ENCODE measurements at regions not wholly inside any gene's neighbourhood (a gene's known extent, or its start where the extent isn't known, plus 50 kb on each side); places are given as distances from the start of the nearest gene placed in this dataset.

DNA sequence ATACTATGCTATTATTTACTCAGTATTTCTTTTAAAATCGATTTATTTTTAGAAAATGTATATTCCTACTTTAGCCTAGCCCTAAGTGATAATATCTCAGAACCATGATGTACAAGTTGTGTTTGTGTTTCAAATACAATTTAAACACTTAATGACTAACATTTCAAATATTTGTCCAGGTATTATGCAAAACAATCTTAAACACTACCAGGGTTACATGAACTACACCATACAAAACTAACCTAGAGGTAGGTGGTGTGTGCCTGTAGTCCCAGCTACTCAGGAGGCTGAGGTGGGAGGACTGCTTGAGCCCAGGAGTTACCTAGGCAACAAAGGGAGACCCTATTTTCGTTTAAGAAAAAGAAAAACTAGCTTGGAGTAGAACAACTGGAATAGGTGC is 83.0 kb upstream of the TMEM33 start:
- no peak for DNase-seq
- ChIA-PET POLR2A (no interaction called here), CTCF (no interaction called here)
- Mint-ChIP-seq H3K9me3 (no peaks in the 10 kb centered on the region), H3K36me3 (no peaks in the 10 kb centered on the region), H3K27ac (no peak overlapping the region), H3K27me3 (peaks cover 10% of the 10 kb centered on the region), H3K4me1 (ENCODE audit: low read depth) (no peaks in the 10 kb centered on the region), H3K4me3 (no peak overlapping the region)
- intact Hi-C loops (cut with micrococcal nuclease): no loop called here

DNA sequence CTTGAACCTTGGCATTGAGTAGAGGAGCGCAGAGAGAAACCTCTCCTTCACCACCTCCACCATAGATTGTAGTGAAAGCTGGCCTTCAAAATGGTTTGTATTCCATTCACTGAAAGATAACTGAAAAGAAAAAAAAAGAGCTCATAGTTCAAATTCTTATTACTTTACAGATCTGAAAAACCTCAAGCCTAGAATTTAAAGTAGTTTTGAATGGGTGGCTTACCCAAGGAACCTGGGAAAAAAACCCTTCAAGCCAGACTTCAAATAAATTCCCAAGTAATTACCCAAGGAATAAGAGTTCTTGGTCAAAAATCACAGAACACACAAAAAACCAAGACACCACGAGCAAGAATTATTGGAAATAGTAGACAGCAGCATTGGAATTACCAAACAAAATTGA is 83.6 kb upstream of the TMEM33 start:
- CTCF ChIA-PET: no interaction called here
- intact Hi-C loops (cut with micrococcal nuclease): no loop called here

DNA sequence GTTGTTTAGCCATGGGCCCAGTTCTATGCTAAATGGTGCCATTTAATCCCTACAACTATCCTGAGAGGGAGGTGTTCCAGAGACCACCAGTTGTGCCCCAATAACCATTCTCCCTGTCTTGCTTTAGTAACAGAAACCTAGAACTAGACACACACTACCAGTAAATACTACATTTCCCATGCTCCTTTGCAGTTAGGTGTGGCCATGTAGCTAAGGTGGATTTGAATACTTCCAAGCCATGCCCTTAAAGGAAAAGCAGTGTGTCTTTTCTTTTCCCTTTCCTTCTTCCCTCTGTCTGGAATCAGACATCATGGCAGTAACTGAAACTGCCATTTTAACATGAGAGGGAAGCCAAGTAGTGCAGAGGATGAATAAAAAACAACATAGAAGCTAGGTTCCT is 90.9 kb upstream of the TMEM33 start:
- H3K4me1 Mint-ChIP-seq (ENCODE audit: low read depth): peaks cover 5% of the 10 kb centered on the region
- ChIA-PET POLR2A (no interaction called here), CTCF (no interaction called here)
- H3K4me3 Mint-ChIP-seq: no peak overlapping the region
- H3K36me3 Mint-ChIP-seq: no peaks in the 10 kb centered on the region
- H3K27me3 Mint-ChIP-seq: peaks cover 10% of the 10 kb centered on the region
- no peak overlapping the region for H3K27ac Mint-ChIP-seq
- peaks cover 5% of the 10 kb centered on the region for H3K9me3 Mint-ChIP-seq
- no peak for DNase-seq
- intact Hi-C loops (cut with micrococcal nuclease): no loop called here

More for the DNA sequence above, 83.6 kb upstream of the TMEM33 start:
- Mint-ChIP-seq H3K4me1 (ENCODE audit: low read depth) (no peaks in the 10 kb centered on the region), H3K27me3 (peaks cover 7% of the 10 kb centered on the region), H3K27ac (no peak overlapping the region), H3K4me3 (no peak overlapping the region), H3K9me3 (no peaks in the 10 kb centered on the region), H3K36me3 (no peaks in the 10 kb centered on the region)
- DNase-seq: no peak
- POLR2A ChIA-PET: no interaction called here

DNA sequence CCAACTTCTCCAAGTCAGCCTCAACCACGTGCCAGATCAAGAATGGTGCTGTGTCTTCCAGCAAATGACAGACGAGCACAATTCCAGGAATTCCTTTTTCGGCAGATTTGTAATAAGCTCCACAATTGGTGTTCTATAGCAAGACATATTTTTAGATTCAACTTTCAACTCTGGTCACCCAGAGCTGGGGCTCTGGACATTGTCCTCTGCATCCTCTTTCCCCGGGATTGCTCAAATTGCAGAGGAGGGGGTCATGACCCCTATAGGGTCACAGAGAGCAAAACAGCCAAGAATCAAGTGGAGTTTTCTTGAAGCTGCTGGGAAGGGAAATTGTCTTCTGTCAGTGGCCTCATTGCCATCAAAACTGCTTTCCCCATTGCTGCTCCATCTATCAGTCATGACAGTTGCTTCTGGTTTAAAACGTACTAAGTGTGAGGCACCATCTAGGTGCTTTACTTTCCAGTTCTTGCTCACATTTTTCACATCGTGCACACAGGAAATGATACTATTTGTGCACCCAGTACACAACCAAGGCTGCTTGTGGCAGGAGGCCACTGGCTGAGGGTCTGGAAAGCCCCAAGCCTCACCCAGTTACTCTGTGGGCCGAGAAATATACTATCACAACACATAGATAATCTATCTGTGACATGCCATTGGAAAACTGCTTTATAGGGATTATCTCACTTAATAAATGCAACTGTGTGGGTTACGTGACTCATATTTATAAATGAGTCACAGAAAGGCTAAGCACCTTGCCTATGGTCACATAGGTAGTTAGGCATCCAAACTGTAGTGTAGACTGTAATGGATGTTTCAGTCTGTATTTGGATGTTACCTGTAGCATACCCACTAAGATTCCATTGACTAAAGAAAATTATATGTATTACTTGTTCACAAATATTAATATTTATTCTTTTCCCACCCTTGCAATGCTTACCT is 91.7 kb upstream of the PHOX2B start:
- Mint-ChIP-seq H3K4me1 (ENCODE audit: low read depth) (peaks cover 5% of the 10 kb centered on the region), H3K27me3 (peaks cover 12% of the 10 kb centered on the region), H3K36me3 (no peaks in the 10 kb centered on the region), H3K4me3 (no peak overlapping the region), H3K9me3 (peaks cover 5% of the 10 kb centered on the region), H3K27ac (no peak overlapping the region)
- POLR2A ChIA-PET: no interaction called here
- DNase-seq: peak; percentile 29
- CTCF ChIA-PET: no interaction called here
- intact Hi-C loops (cut with micrococcal nuclease): no loop called here

DNA sequence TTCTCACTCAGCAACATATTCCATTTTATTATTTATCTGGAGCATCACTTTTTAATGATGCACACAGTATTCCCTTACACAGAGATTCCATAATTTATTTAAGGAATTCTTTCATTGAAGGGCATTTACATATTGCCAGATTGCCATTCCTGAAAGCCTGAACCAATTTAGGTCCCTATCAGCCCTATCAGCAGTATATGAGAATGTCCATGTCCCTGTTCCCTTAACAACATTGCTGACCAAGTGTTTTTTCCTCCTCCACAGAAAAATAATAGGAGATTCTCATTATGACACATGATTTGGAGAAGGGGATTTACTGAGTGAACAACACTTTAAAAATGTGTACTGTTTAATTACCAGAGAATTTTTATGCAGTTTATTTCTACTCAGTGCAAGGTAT is 90.1 kb upstream of the PHOX2B start:
- Mint-ChIP-seq H3K27me3 (peaks cover 8% of the 10 kb centered on the region), H3K4me3 (no peak overlapping the region), H3K36me3 (no peaks in the 10 kb centered on the region), H3K4me1 (ENCODE audit: low read depth) (peaks cover 5% of the 10 kb centered on the region), H3K9me3 (peaks cover under 1% of the 10 kb centered on the region), H3K27ac (no peak overlapping the region)
- ChIA-PET CTCF (no interaction called here), POLR2A (no interaction called here)
- no peak for DNase-seq
- intact Hi-C loops (cut with micrococcal nuclease): no loop called here

DNA sequence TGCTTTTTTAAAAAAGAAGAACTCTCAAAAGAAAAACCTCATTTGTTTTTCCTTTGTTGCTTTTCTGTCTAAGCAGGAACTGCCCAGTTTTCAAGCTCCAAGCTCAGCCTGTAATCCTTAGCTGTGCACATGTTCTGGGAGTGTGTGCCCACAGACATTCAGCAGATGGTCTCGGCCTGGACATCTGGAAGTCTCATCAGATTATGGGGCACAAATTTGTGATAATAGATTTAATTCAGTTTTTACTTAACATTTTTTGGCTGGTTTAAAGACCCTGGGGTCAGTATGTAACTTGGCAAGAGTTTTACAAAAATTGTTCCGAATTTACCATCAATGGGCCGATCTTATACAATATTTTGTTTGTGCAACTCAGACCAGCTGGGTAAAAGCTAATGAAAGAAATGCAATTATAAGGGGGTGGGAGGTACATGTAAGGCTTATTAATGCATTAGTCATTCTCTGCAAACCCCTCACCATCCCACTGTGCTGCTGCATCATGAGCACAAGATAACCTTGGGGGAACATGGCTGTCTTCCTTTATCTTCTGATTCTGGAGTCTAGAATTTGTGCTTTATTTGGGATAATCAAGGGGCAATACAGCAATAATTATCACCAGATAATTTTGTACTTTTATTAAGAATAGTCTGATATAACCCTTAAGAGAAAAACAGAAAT is 86.9 kb upstream of the PHOX2B start:
- Mint-ChIP-seq H3K36me3 (no peaks in the 10 kb centered on the region), H3K27ac (no peak overlapping the region), H3K4me1 (ENCODE audit: low read depth) (peaks cover 5% of the 10 kb centered on the region), H3K9me3 (no peaks in the 10 kb centered on the region), H3K27me3 (peaks cover 8% of the 10 kb centered on the region), H3K4me3 (no peak overlapping the region)
- DNase-seq: no peak
- CTCF ChIA-PET: no interaction called here
- POLR2A ChIA-PET: no interaction called here
- intact Hi-C loops (cut with micrococcal nuclease): no loop called here

DNA sequence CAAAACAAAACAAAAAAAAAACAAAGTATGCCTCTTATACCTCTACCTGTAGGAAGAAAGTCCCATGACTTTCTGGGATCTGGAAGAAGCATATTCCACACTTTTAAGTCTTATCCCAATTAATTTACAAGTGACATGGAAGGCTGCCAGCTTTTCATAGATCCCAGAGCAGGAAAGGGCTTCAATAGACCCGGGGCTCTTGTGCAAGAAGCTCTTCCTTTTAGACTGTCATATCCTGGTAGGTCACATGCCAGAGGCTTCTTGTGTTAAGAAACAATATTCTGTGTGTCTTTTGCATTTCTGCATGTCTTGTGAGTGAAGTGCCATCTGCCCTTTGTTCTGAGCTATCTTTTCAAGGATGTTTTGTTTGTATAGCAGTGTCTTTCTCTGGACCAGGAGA is 84.4 kb upstream of the PHOX2B start:
- ChIA-PET POLR2A (no interaction called here), CTCF (no interaction called here)
- DNase-seq: no peak
- peaks cover 14% of the 10 kb centered on the region for H3K27me3 Mint-ChIP-seq
- no peak overlapping the region for H3K4me3 Mint-ChIP-seq
- no peaks in the 10 kb centered on the region for H3K4me1 Mint-ChIP-seq (ENCODE audit: low read depth)
- H3K9me3 Mint-ChIP-seq: no peaks in the 10 kb centered on the region
- intact Hi-C loops (cut with micrococcal nuclease): no loop called here
- no peak overlapping the region for H3K27ac Mint-ChIP-seq
- no peaks in the 10 kb centered on the region for H3K36me3 Mint-ChIP-seq

DNA sequence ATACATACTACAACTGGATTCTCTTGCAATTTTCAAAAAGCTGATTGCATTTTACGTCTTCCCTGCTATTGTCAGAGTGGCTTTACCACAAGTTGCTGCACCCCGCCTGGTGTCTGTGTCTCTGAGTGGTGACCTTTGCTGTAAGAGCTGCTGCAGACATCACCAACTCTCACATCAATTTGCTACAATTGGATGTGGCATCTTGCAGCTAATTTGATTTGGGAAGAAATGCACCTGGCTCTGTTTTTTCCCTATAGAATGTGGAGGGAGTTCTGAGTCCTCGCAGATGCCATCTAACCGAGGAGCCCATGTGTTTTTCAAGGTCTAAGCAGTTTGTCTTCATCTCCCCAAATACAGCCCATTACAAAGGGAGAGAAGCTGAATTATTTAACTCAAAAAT is 73.8 kb upstream of the PHOX2B start:
- peaks cover 11% of the 10 kb centered on the region for H3K27me3 Mint-ChIP-seq
- H3K4me3 Mint-ChIP-seq: no peak overlapping the region
- CTCF ChIA-PET: no interaction called here
- POLR2A ChIA-PET: no interaction called here
- H3K9me3 Mint-ChIP-seq: no peaks in the 10 kb centered on the region
- H3K27ac Mint-ChIP-seq: no peak overlapping the region
- H3K4me1 Mint-ChIP-seq (ENCODE audit: low read depth): no peaks in the 10 kb centered on the region
- no peaks in the 10 kb centered on the region for H3K36me3 Mint-ChIP-seq
- intact Hi-C loops (cut with micrococcal nuclease): no loop called here
- no peak for DNase-seq

DNA sequence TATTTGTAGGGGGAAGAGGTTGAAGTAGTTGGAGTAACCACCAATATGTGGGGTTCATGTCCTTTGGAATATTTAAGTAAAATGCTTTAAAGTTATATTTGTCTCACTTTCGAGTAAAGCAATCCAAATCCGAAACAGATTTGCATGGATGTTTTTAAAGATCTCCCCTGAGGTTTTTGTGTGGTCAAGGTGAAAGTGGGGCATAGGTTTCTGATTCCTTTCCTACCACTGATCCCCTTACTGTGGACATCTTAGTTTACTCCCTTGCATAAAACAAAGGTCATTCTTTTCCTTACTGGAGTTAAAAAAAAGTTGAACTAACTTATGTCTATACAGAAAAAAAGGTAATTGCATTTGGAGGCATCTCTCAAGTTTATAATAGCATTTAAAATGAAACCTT is 71.9 kb upstream of the PHOX2B start:
- DNase-seq: no peak
- POLR2A ChIA-PET: no interaction called here
- intact Hi-C loops (cut with micrococcal nuclease): no loop called here
- Mint-ChIP-seq H3K27ac (no peak overlapping the region), H3K27me3 (peaks cover 8% of the 10 kb centered on the region), H3K4me1 (ENCODE audit: low read depth) (no peaks in the 10 kb centered on the region), H3K36me3 (no peaks in the 10 kb centered on the region), H3K4me3 (no peak overlapping the region), H3K9me3 (no peaks in the 10 kb centered on the region)
- CTCF ChIA-PET: no interaction called here

DNA sequence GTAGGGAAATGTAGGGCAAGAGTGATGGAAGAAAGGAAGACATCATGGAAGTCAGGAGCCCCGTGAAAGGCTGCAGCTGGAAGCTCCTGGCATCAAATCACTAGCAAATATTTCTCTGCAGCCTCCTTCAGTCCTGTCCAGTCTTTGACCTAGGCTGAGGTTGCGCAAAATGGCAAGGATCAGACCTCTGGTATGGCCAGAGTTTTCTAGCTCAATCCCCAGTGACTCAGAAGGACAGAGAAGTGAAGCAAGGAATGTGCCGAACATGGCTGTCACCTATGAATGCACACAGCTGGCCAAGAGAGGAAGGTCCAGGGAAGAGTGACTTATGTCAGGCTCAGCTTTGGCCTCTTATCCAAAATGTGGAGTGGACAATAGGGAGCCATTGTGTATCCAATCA is 71.1 kb upstream of the PHOX2B start:
- Mint-ChIP-seq H3K27me3 (peaks cover 8% of the 10 kb centered on the region), H3K36me3 (no peaks in the 10 kb centered on the region), H3K9me3 (no peaks in the 10 kb centered on the region), H3K4me1 (ENCODE audit: low read depth) (no peaks in the 10 kb centered on the region), H3K4me3 (no peak overlapping the region), H3K27ac (no peak overlapping the region)
- intact Hi-C loops (cut with micrococcal nuclease): no loop called here
- DNase-seq: no peak
- POLR2A ChIA-PET: no interaction called here
- CTCF ChIA-PET: no interaction called here

DNA sequence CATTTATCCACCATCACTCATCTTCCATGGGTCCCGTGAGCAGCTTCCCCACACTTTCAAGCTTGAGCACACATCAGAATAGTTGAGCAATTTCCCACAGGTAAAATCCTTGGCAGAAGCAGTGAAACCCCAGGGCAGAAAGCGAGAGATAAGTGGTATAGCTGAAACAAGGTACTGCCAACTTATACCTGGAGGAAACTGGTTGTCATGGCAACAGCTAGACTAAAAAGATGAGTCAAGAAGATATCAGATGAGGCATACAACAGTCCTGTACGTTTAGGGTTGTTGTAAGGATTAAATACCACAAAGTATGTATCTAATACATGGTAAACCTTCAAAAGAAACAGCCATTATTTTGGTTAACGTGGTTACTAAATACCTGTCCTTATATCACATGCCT is 66.9 kb upstream of the PHOX2B start:
- H3K4me1 Mint-ChIP-seq (ENCODE audit: low read depth): no peaks in the 10 kb centered on the region
- POLR2A ChIA-PET: no interaction called here
- CTCF ChIA-PET: no interaction called here
- H3K27me3 Mint-ChIP-seq: no peaks in the 10 kb centered on the region
- no peaks in the 10 kb centered on the region for H3K9me3 Mint-ChIP-seq
- no peak overlapping the region for H3K27ac Mint-ChIP-seq
- no peak overlapping the region for H3K4me3 Mint-ChIP-seq
- intact Hi-C loops (cut with micrococcal nuclease): no loop called here
- DNase-seq: no peak
- no peaks in the 10 kb centered on the region for H3K36me3 Mint-ChIP-seq

DNA sequence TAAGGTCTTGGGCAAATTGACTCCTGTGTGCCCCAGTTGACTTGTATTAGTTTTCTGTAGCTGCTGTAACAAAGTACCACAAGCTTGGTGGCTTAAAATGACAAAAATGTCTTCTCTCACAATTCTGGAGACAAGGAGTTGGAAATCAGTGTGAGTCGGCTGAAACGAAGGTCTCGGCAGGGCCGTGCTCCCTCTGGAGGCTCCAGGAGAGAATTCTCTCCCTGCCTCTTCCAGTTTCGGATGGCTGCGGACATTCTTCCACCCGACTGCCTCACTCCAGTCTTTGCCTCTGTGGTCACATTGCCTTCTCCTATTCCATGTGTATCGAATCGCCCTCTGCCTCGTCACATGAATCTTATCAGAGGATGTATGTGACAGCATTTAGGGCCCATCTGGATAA is 66.0 kb upstream of the PHOX2B start:
- intact Hi-C loops (cut with micrococcal nuclease): no loop called here
- POLR2A ChIA-PET: no interaction called here
- no peak overlapping the region for H3K27ac Mint-ChIP-seq
- H3K27me3 Mint-ChIP-seq: no peaks in the 10 kb centered on the region
- DNase-seq: no peak
- no peaks in the 10 kb centered on the region for H3K4me1 Mint-ChIP-seq (ENCODE audit: low read depth)
- no peaks in the 10 kb centered on the region for H3K36me3 Mint-ChIP-seq
- CTCF ChIA-PET: no interaction called here
- no peak overlapping the region for H3K4me3 Mint-ChIP-seq
- no peaks in the 10 kb centered on the region for H3K9me3 Mint-ChIP-seq

DNA sequence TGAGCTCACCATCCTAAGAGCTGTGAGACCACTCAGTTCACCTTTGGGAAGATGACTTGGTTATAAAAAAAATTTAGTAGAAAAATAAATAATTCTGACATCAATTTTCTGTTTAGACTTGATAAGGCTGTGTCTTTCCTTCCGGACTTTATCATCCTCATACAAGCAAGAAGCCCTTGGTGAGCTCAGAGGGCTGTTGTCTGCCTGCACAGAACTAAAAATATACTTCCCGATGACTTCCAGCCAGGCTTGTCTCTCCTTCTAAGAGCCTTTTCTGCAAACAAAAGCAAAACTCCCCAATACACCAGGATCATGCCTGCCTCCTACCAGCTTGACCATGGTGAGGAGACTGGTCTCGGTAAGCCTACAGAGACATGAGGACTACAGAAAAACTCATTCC is 58.3 kb upstream of the PHOX2B start:
- no peaks in the 10 kb centered on the region for H3K36me3 Mint-ChIP-seq
- ChIA-PET CTCF (no interaction called here), POLR2A (no interaction called here)
- H3K4me1 Mint-ChIP-seq (ENCODE audit: low read depth): no peaks in the 10 kb centered on the region
- DNase-seq: no peak
- intact Hi-C loops (cut with micrococcal nuclease): no loop called here
- H3K27ac Mint-ChIP-seq: no peak overlapping the region
- H3K9me3 Mint-ChIP-seq: no peaks in the 10 kb centered on the region
- no peak overlapping the region for H3K4me3 Mint-ChIP-seq
- H3K27me3 Mint-ChIP-seq: peaks cover 8% of the 10 kb centered on the region

Data from activated CD4-positive, alpha-beta memory T cell treated with anti-CD3 and anti-CD28 coated beads for 36 hours (primary cell).